Dermis microvascular lymphatic vessel endothelial cell (primary cell): ENCODE measurements at regions not wholly inside any gene's neighbourhood (a gene's known extent, or its start where the extent isn't known, plus 50 kb on each side); places are given as distances from the start of the nearest gene placed in this dataset.
"Not testable (repeated sequence)": the region's sequence is repeated elsewhere in the genome, so short reads cannot be mapped to it uniquely, and the experiment has no call there.

Source experiments
- DNase-seq, 2 donors: peaks; one replicate each; pipeline versions ENCODE4 v3.0.0 to v3.0.0-alpha.2; 2010; ENCODE audit warnings: low read depth in 2 of 2

DNA sequence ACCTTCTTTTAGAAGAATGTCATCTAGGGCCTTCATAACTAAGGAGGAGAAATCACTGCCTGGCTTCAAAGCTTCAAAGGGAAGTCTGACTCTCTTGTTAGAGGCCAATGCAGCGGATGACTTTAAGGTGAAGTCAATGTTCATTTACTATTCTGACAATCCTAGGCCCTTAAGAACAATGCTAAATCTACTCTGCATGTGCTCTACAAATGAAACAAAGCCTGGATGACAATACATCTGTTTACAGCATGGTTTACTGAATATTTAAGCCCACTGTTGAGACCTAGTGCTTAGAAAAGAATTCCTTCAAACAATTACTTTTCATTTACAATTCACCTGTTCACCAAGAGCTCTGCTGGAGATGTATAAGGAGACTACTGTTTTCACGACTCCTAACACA lies 160.4 kb upstream of the EPHA3 start:
- DNase-seq: no peak

GRCh38 chr3:88954853-88955252 lies 152.6 kb upstream of the EPHA3 start:
- DNase-seq: no peak

- no peak for DNase-seq
Observed at GRCh38 chr3:88955274-88955673, 152.1 kb upstream of the EPHA3 start.

DNA sequence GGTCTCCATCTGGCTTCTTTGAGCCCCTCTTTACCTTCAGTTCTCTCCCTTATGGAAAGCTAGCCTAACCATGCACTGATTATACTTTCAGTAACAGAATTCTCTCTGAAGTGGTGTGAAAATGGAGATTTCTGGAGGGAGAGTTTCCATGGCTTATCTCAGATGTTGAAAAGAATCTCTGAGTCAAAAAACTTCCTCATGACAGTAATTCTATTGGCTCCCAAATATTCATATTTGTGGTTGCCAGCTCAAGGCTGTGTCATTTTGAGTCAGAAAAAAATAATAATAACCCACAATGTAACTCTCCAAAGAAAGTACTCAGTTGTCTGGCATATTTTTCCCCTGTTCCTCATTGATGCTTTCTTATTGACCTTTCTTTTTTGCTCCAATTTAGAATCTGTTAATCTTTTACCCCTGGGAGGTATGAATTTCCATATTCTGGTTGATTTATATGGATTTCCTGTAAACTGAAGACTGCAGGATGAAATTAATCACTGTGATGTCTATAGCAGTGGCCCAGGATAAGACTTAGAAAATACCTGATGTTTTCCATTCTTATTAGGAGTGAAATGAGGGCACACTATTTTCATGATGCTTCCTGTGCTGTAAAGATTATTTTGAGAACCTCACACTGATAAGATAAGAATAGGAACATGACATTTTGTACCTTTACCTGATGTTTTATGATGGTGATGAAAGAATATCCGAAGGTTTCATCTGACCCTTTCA lies 149.5 kb upstream of the EPHA3 start:
- DNase-seq: no peak

- DNase-seq: no peak
Observed at GRCh38 chr3:88960019-88960418, 147.4 kb upstream of the EPHA3 start.

- no peak for DNase-seq
Observed at GRCh38 chr3:88963003-88963402, 144.4 kb upstream of the EPHA3 start.

DNA sequence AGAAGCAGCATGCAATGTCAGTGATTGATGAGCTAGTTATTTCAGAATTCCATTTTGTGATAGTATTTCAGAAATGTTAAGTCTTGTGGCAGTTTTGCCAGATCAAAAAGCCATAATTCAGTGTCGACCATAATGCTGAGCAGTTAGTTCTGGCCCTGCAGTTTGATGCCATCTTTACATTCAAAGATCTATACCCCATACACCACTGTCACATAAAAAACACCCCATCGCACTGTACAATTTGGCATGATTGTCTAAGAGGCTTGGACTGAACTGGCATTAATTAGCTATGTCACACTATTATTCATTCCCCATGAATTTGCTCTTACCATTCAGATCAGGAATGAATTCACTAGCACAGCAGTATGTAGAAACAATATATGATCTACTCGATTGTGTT lies 127.7 kb upstream of the EPHA3 start:
- DNase-seq: no peak

DNA sequence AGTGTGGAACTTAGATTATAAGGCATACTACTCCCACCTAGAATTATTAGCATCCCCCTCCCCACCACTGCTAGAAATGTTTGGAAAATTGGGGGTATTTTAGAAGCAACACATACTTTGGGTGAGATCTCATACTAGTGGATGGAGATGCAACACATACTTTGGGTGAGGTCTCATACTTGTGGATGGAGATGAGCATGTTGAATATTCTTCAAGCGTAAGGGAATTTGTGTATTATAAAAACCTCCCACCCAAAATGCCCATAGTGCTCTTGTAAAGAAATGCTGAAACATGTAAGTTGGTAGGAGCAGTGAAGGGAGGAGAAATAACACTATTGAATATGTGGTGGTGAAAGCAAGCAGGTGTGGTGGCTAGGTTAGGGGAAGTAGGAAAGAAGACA lies 124.0 kb upstream of the EPHA3 start:
- no peak for DNase-seq

DNA sequence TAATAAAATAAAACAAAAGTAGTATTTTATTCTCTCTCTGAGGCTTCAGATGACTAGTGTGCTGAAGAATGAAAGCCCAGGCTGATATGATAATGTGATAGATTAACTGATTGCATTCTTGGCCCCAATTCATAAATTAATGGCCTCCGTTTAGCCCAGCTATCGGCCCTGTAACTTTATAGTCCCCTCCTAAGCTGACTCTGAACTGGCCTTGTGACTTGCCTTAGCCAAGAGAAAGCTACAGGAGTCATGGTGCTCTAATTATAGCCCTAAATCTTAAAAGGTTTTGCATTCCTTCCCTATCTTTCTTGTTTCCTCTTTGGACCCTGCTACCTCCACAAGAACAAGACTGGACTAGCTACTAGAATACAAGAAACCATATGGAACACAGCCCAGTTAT lies 123.2 kb upstream of the EPHA3 start:
- no peak for DNase-seq

GRCh38 chr3:88984832-88985231 lies 122.6 kb upstream of the EPHA3 start:
- no peak for DNase-seq

GRCh38 chr3:88985491-88985890 lies 121.9 kb upstream of the EPHA3 start:
- DNase-seq: no peak

DNA sequence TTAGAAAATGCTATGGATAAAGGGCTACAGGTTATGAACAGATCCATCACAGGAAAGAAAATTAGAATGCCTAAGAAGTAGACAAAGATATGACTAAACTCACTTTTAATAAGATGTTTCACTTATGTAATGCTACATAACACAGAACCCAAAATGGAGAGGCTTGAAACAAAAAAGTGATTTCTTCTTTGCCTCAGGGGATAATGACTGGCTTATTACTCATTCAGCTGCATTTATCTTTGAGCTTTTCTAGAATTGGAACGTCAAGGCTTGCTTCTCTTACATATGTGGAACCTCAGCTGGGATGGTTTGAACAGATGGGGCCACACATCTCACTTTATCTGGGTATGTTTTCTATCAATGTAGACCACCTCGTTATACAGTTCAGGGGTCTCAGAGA lies 120.6 kb upstream of the EPHA3 start:
- no peak for DNase-seq

GRCh38 chr3:88987776-88988175 lies 119.6 kb upstream of the EPHA3 start:
- no peak for DNase-seq

GRCh38 chr3:88988906-88989305 lies 118.5 kb upstream of the EPHA3 start:
- no peak for DNase-seq

DNA sequence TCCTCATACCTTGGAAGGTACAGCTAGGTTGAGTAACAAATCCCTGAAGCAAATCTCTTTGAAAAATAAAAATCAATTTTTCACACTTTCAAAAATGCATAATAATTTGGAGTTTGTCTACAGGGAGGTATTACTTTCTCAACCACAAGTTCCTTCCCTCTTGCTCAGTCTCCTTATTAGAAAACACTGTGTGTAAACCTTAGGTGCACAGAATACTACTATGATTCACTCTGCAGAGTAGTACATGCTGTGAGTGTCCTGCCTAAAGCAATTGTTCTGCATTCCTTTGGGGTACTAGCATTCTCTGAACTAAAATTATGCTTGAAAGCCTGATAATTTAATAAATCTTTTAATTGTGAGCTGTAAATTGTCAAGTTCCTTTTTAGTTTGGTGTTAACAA lies 115.9 kb upstream of the EPHA3 start:
- no peak for DNase-seq

GRCh38 chr3:88996691-88997090 lies 110.7 kb upstream of the EPHA3 start:
- no peak for DNase-seq

DNA sequence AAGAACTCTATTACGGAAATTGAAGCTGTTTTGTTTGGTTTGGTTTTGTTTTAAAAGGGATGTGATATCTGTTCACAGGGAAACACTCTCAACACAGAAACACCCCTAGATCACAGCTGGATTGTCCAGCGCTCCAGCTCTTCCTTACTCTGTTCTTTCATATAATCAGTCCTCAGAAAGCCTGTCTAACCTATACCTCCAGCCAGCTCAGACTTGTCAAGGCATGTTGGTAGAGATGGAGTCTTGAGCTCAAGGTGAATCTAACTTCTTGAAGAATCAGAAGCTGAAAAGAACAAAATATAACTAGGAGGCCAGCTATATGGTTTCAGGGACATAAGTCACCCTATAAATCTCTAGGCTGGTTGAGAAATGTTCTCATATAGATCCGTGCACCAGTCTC lies 110.2 kb upstream of the EPHA3 start:
- DNase-seq: no peak

GRCh38 chr3:89000886-89001285 lies 106.5 kb upstream of the EPHA3 start:
- DNase-seq: no peak

DNA sequence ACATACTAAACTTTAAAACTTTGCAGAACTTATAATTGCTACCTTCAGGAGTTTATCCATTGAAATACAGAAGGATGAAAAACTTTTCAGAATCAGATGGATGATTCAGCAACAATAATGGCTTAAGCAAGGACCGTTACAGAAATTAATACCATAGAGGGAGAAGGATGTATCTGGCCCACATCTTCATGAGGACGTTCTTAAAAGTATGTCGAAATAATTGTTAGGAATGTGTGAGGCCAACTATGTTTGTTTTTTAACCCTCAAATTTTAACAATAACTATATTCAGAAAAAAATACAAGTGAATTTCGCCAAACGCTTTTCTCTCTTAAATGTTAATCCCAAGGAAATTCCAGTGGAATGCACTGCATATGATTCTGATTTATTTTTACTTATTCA lies 105.2 kb upstream of the EPHA3 start:
- DNase-seq: no peak

GRCh38 chr3:89013536-89013935 lies 93.9 kb upstream of the EPHA3 start:
- no peak for DNase-seq

DNA sequence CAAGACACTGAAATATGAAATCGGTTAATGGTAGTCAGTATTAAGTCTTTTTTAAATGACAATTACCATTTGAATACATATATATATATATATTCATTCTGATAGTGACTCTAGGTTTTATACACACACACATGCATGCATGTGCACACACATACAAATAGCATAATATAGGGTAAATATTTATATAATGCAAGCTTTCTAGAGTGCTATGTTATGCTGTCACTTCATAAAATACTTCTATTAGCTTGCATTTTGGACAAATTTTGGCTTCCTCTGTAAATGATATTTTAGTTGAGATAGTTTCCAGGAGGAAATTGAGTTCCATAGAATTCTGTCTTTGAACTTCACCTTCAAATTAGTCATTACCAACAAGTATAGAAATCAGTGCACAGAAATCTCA lies 89.9 kb upstream of the EPHA3 start:
- DNase-seq: no peak

DNA sequence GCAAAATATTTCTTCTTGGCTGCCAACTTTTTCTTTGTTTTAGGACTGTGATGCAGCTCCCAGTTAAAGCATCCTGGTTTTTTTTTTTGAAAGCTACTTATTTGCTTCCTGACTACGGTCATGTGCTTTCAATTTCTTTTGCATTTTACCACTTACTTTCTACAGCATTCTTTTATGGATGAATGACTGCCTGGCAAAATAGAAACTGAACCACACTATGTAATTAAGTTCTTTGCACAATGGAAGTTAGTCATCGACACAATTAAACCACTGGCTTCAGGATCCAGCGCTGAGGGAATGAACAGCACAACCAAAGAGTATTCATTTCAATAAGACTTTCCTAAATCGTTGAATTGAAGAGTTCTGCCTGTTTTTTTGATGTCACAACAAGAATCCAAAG lies 82.2 kb upstream of the EPHA3 start:
- DNase-seq: no peak

- no peak for DNase-seq
Observed at GRCh38 chr3:89032346-89033013, 74.9 kb upstream of the EPHA3 start.

DNA sequence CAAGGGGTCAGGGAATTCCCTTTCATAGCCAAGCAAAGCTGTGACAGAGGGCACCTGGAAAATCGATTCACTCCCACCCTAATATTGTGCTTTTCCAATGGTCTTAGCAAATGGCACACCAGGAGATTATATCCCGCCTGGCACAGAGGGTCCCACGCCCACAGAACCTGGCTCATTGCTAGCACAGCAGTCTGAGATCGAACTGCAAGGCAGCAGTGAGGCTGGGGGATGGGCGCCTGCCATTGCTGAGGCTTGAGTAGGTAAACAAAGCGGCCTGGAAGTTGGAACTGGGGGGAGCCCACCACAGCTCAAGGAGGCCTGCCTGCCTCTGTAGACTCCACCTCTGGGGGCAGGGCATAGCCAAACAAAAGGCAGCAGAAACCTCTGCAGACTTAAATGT lies 72.7 kb upstream of the EPHA3 start:
- DNase-seq: not testable (repeated sequence)
